EH (cell line): ENCODE measurements at regions not wholly inside any gene's neighbourhood (a gene's known extent, or its start where the extent isn't known, plus 50 kb on each side); places are given as distances from the start of the nearest gene placed in this dataset.
A peak's percentile ranks its signal among the peaks of the same experiment; 100 is the strongest.
"Not testable (repeated sequence)": the region's sequence is repeated elsewhere in the genome, so short reads cannot be mapped to it uniquely, and the experiment has no call there.

Experiments used
- DNase-seq: peaks from one replicate; pipeline ENCODE4 v3.0.0-alpha.2; 2015; ENCODE audit warnings: low read depth

GRCh38 chr22:47322854-47323253 is 560.4 kb downstream of the TBC1D22A start:
- no peak for DNase-seq

- no peak for DNase-seq
Observed at GRCh38 chr22:47320560-47320959, 558.1 kb downstream of the TBC1D22A start.

GRCh38 chr22:47318041-47318737 is 555.7 kb downstream of the TBC1D22A start:
- DNase-seq = no peak

- no peak for DNase-seq
Observed at GRCh38 chr22:47315862-47316419, 553.5 kb downstream of the TBC1D22A start.

GRCh38 chr22:47310601-47311000 is 548.2 kb downstream of the TBC1D22A start:
- DNase-seq = no peak

- DNase-seq = no peak
Observed at GRCh38 chr22:47309946-47310345, 547.5 kb downstream of the TBC1D22A start.

GRCh38 chr22:47309476-47309875 is 547.0 kb downstream of the TBC1D22A start:
- no peak for DNase-seq

GRCh38 chr22:47308886-47309285 is 546.4 kb downstream of the TBC1D22A start:
- no peak for DNase-seq

GRCh38 chr22:47307822-47308221 is 545.4 kb downstream of the TBC1D22A start:
- no peak for DNase-seq

- DNase-seq = peak; percentile 40
Observed at GRCh38 chr22:47307326-47307725, 544.9 kb downstream of the TBC1D22A start.

GRCh38 chr22:47304854-47305253 is 542.4 kb downstream of the TBC1D22A start:
- no peak for DNase-seq

- no peak for DNase-seq
Observed at GRCh38 chr22:47304191-47304831, 541.9 kb downstream of the TBC1D22A start.

GRCh38 chr22:47303161-47303890 is 540.9 kb downstream of the TBC1D22A start:
- DNase-seq = no peak

- not testable (repeated sequence) for DNase-seq
Observed at GRCh38 chr22:47302587-47302986, 540.1 kb downstream of the TBC1D22A start.

GRCh38 chr22:47301820-47302475 is 539.5 kb downstream of the TBC1D22A start:
- DNase-seq = no peak

GRCh38 chr22:47300698-47301405 is 538.4 kb downstream of the TBC1D22A start:
- DNase-seq = no peak

GRCh38 chr22:47299863-47300697 is 537.6 kb downstream of the TBC1D22A start:
- no peak for DNase-seq

GRCh38 chr22:47299211-47299862 is 536.9 kb downstream of the TBC1D22A start:
- no peak for DNase-seq

GRCh38 chr22:47298017-47298785 is 535.8 kb downstream of the TBC1D22A start:
- DNase-seq = no peak
